ENCODE measurements at regions not wholly inside any gene's neighbourhood (a gene's known extent, or its start where the extent isn't known, plus 50 kb on each side); places are given as distances from the start of the nearest gene placed in this dataset.

- Histone ChIP-seq H3K27me3 (ENCODE audit: control insufficient read depth, insufficient read depth, low read length) (no peaks in the 10 kb centered on the region), H3K4me3 (ENCODE audit: insufficient read depth, low read depth, low read length) (no peak overlapping the region), H3K36me3 (replicated peaks; ENCODE audit: control insufficient read depth, insufficient read depth, low read length) (no peaks in the 10 kb centered on the region)
- DNase-seq: no peak
Measured at GRCh38 chr3:72155391-72156064, 370.6 kb upstream of the PROK2 start.

DNA sequence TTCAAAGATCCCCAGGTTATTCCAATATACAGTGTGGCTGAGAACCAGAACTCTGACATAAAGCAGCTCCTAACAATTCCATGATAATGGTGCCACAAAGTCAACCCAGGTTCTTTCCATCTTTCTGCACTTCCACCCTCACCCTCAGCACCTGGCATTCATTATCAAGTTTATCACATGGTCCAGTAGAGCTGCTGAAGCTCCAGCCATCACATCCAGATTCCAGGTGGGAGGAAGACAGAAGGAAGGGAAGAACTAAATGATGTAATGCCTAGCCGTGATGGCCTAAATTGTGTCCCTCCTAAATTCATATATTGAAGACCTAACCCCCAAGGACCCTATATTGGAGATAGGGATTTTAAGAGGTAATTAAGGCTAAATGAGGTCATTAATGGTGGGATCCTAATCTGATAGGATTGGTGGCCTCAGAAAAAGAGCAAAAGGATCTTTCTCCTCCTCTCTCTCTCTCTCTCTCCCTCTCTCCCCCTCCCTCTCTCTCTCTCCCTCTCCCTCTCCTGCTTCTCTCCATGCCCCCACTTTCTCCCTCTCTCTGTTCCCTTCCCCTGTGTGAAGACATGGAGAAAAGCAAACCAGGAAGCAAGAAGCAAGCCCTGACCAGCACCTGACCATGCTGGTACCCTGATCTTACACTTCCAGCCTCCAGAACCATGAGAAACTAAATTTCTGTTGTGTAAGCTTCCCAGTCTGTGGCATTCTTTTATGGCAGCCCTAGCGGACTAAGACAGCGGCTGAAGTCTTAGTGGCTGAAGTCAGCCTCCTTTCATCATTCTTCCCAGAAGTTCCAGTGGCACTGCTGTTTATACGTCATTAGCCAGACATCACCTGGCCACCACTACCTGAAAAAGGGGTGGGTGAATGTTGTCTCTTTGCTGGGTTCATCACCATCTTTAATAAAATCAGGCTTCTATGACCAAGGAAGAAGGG, 369.7 kb upstream of the PROK2 start:
- no peak for DNase-seq

GRCh38 chr3:72153477-72154314, 368.7 kb upstream of the PROK2 start:
- Histone ChIP-seq H3K27me3 (ENCODE audit: control insufficient read depth, insufficient read depth, low read length) (no peaks in the 10 kb centered on the region), H3K36me3 (replicated peaks; ENCODE audit: control insufficient read depth, insufficient read depth, low read length) (no peaks in the 10 kb centered on the region), H3K4me3 (ENCODE audit: insufficient read depth, low read depth, low read length) (no peak overlapping the region)
- no peak for DNase-seq

More for the DNA sequence above, 369.7 kb upstream of the PROK2 start:
- Histone ChIP-seq H3K4me3 (ENCODE audit: insufficient read depth, low read depth, low read length) (no peak overlapping the region), H3K27me3 (ENCODE audit: control insufficient read depth, insufficient read depth, low read length) (no peaks in the 10 kb centered on the region), H3K36me3 (replicated peaks; ENCODE audit: control insufficient read depth, insufficient read depth, low read length) (no peaks in the 10 kb centered on the region)

GRCh38 chr3:72152551-72153476, 367.9 kb upstream of the PROK2 start:
- Histone ChIP-seq H3K4me3 (ENCODE audit: insufficient read depth, low read depth, low read length) (no peak overlapping the region), H3K36me3 (replicated peaks; ENCODE audit: control insufficient read depth, insufficient read depth, low read length) (no peaks in the 10 kb centered on the region), H3K27me3 (ENCODE audit: control insufficient read depth, insufficient read depth, low read length) (no peaks in the 10 kb centered on the region)
- no peak for DNase-seq

DNA sequence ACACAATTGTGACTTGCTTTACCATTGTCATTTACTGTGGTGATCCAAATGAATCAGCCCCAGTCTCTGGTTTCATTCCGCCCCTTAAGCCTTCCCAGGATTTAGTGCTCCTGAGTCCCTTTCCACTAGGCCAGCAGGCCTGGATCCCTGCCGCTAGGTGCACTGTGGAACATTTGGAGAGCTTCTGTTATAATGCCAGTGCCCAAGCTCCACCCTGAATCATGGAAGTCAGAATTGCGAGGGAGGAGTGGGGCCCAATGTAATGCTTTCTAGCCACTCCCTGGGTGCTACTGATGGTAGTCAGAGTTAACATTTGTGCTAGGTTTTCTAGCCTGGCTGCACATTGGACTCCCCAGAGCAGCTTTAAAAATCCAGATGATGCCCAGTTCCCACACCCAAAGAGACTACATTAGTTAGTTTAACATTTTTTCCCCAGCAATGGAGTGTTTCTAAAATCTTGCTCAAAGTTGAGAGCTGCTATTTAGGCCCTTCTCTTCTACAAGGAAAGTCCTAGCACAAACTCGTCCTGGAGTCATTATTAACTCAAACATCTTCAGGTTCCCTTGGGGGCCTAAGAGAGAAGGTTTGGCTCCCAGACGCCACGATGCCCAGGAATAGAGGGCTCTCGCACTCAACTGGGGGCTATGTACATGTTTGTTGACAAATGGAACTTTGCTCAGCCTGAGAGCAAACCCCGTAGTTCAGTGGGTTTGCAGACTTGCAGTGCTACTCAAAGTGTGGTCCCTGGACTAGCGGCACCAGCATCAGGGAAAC, 366.7 kb upstream of the PROK2 start:
- H3K27me3 ChIP-seq (ENCODE audit: control insufficient read depth, insufficient read depth, low read length): no peaks in the 10 kb centered on the region
- DNase-seq: no peak

GRCh38 chr3:72150634-72151412, 365.9 kb upstream of the PROK2 start:
- DNase-seq: no peak
- no peak overlapping the region for H3K4me3 ChIP-seq (ENCODE audit: insufficient read depth, low read depth, low read length)
- H3K36me3 ChIP-seq (replicated peaks; ENCODE audit: control insufficient read depth, insufficient read depth, low read length): no peaks in the 10 kb centered on the region
- no peaks in the 10 kb centered on the region for H3K27me3 ChIP-seq (ENCODE audit: control insufficient read depth, insufficient read depth, low read length)

More for the DNA sequence above, 366.7 kb upstream of the PROK2 start:
- Histone ChIP-seq H3K4me3 (ENCODE audit: insufficient read depth, low read depth, low read length) (no peak overlapping the region), H3K36me3 (replicated peaks; ENCODE audit: control insufficient read depth, insufficient read depth, low read length) (no peaks in the 10 kb centered on the region)

DNA sequence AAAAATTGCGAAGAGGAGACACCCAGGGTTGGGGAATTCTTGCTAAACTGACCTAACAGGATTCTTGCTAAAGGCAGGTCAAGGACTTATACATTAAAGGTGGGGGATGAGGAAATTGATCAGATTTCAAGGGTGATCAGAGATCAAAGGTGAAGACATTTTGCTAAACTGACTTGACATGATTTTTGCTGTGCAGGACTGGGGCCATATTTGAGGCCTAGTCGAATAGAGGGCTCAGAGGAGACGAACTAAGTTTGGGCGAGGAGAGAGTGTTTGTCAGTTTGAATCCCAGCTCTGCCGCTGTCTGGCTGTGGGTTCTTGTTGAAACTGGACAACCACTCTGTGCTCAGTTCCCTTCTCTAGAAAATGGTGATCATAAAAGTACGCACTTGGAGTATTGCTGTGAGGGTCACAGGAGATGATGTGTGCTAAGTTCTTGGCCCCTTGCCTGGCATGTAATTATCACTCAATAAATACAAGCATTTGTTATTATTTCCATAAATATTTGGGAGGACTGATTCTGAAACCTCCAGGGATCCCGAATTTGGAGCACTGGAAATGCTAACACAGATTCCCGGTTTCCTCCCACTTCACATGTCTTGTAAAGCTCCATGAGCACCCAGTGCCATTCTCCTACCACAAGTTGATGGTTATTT, 364.8 kb upstream of the PROK2 start:
- H3K4me3 ChIP-seq (ENCODE audit: insufficient read depth, low read depth, low read length): no peak overlapping the region
- H3K27me3 ChIP-seq (ENCODE audit: control insufficient read depth, insufficient read depth, low read length): no peaks in the 10 kb centered on the region
- no peaks in the 10 kb centered on the region for H3K36me3 ChIP-seq (replicated peaks; ENCODE audit: control insufficient read depth, insufficient read depth, low read length)
- no peak for DNase-seq

DNA sequence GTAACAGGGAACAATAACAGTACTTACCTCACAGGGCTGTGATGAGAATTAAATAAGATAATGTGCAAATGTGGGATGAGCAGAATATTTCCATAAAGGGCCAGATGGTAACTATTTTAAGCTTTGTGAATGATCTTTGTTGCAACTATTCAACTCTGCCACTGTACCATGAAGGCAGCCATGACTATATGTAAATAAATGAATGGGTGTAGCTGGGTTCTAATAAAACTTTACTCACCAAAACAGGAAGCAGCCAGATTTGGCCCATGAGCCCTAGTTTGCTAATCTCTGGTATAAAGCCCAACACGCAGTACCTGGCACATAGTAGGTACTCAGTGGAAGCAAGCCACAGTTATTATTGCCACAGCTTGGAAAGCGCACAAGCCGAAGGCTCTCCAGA, 362.7 kb upstream of the PROK2 start:
- Histone ChIP-seq H3K36me3 (replicated peaks; ENCODE audit: control insufficient read depth, insufficient read depth, low read length) (no peaks in the 10 kb centered on the region), H3K27me3 (ENCODE audit: control insufficient read depth, insufficient read depth, low read length) (no peaks in the 10 kb centered on the region), H3K4me3 (ENCODE audit: insufficient read depth, low read depth, low read length) (no peak overlapping the region)
- DNase-seq: no peak

- no peaks in the 10 kb centered on the region for H3K36me3 ChIP-seq (replicated peaks; ENCODE audit: control insufficient read depth, insufficient read depth, low read length)
- H3K4me3 ChIP-seq (ENCODE audit: insufficient read depth, low read depth, low read length): no peak overlapping the region
- no peak for DNase-seq
- no peaks in the 10 kb centered on the region for H3K27me3 ChIP-seq (ENCODE audit: control insufficient read depth, insufficient read depth, low read length)
Measured at GRCh38 chr3:72145506-72146380, 360.8 kb upstream of the PROK2 start.

GRCh38 chr3:72144773-72145505, 360.0 kb upstream of the PROK2 start:
- Histone ChIP-seq H3K4me3 (ENCODE audit: insufficient read depth, low read depth, low read length) (no peak overlapping the region), H3K36me3 (replicated peaks; ENCODE audit: control insufficient read depth, insufficient read depth, low read length) (no peaks in the 10 kb centered on the region), H3K27me3 (ENCODE audit: control insufficient read depth, insufficient read depth, low read length) (no peaks in the 10 kb centered on the region)
- no peak for DNase-seq

Measured in H7 (cell line).